ENCODE measurements at regions not wholly inside any gene's neighbourhood (a gene's known extent, or its start where the extent isn't known, plus 50 kb on each side); places are given as distances from the start of the nearest gene placed in this dataset.

- DNase-seq (ENCODE audit: low read depth) = no peak
- TF ChIP-seq CTCF (conservative IDR thresholded peaks at IDR 0.05; ENCODE audit: low read depth, low read length) = no peak
- no peak overlapping the region for H3K4me3 ChIP-seq (ENCODE audit: low read length)
Measured at GRCh38 chr15:77685082-77685815, 52.5 kb upstream of the LINGO1 start.

GRCh38 chr15:77684341-77685081 lies 51.8 kb upstream of the LINGO1 start:
- no peak overlapping the region for H3K4me3 ChIP-seq (ENCODE audit: low read length)
- no peak for DNase-seq (ENCODE audit: low read depth)
- TF ChIP-seq CTCF (conservative IDR thresholded peaks at IDR 0.05; ENCODE audit: low read depth, low read length) = no peak

GRCh38 chr15:77682564-77682963 lies 49.9 kb upstream of the LINGO1 start:
- H3K4me3 ChIP-seq (ENCODE audit: low read length) = no peak overlapping the region
- no peak for DNase-seq (ENCODE audit: low read depth)
- TF ChIP-seq CTCF (conservative IDR thresholded peaks at IDR 0.05; ENCODE audit: low read depth, low read length) = no peak

All from retinal pigment epithelial cell (primary cell).